ENCODE measurements at regions not wholly inside any gene's neighbourhood (a gene's known extent, or its start where the extent isn't known, plus 50 kb on each side); places are given as distances from the start of the nearest gene placed in this dataset.
A peak's percentile ranks its signal among the peaks of the same experiment; 100 is the strongest.

DNA sequence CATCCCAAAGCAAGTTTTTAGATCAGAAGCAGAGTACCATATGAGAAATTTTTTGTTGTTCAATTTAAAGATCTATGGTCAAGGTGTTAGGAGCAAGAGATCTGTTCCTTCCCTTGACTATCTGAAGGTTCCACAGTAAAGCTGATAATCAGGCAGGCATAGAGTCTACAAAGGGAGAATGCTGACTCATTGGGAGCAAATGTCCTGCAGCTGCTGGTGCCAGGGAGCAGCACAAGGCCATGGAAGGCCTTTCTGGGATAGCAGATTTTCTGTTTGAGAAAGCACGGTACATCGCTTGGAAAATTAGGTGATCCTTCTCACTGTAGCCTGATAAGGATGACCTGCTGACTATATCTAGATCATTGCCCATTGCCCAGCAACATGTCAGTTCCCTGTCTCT is 210.1 kb upstream of the C1orf87 start:
- ChIA-PET CTCF (no interaction called here), POLR2A (ENCODE audit: low non-redundant PET) (no interaction called here)
- Histone ChIP-seq H3K36me3 (ENCODE audit: insufficient read depth, low read length, poor library complexity, severe bottlenecking) (no peaks in the 10 kb centered on the region), H3K27ac (ENCODE audit: low read depth, low read length, poor library complexity, severe bottlenecking) (no peak overlapping the region), H3K27me3 (replicated peaks; ENCODE audit: insufficient read depth, low read depth, low read length, poor library complexity) (peaks cover 4% of the 10 kb centered on the region), H3K4me3 (ENCODE audit: low read depth, low read length, poor library complexity, severe bottlenecking) (no peak overlapping the region), H3K4me1 (ENCODE audit: insufficient read depth, low read length, poor library complexity, severe bottlenecking) (no peaks in the 10 kb centered on the region), H3K9me3 (ENCODE audit: low read depth, low read length, poor library complexity, severe bottlenecking) (no peaks in the 10 kb centered on the region)
- TF ChIP-seq, protein P1, sequence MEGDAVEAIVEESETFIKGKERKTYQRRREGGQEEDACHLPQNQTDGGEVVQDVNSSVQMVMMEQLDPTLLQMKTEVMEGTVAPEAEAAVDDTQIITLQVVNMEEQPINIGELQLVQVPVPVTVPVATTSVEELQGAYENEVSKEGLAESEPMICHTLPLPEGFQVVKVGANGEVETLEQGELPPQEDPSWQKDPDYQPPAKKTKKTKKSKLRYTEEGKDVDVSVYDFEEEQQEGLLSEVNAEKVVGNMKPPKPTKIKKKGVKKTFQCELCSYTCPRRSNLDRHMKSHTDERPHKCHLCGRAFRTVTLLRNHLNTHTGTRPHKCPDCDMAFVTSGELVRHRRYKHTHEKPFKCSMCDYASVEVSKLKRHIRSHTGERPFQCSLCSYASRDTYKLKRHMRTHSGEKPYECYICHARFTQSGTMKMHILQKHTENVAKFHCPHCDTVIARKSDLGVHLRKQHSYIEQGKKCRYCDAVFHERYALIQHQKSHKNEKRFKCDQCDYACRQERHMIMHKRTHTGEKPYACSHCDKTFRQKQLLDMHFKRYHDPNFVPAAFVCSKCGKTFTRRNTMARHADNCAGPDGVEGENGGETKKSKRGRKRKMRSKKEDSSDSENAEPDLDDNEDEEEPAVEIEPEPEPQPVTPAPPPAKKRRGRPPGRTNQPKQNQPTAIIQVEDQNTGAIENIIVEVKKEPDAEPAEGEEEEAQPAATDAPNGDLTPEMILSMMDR (conservative IDR thresholded peaks at IDR 0.05; ENCODE audit: low read depth, low read length) = no peak
- no peak for TF ChIP-seq EZH2 (IDR thresholded peaks at IDR 0.05; ENCODE audit: borderline replicate concordance, low read depth, low read length, poor library complexity, severe bottlenecking)
- intact Hi-C loops (cut with micrococcal nuclease; ENCODE audit: unreplicated experiment) = loop anchor here (5.0 kb wide), 3 partner anchors 484 to 759 kb away; no protein-coding TSS in a partner anchor
- DNase-seq (ENCODE audit: low spot score) = no peak
- no TSS peak for BruUV-seq (replicated peaks)

DNA sequence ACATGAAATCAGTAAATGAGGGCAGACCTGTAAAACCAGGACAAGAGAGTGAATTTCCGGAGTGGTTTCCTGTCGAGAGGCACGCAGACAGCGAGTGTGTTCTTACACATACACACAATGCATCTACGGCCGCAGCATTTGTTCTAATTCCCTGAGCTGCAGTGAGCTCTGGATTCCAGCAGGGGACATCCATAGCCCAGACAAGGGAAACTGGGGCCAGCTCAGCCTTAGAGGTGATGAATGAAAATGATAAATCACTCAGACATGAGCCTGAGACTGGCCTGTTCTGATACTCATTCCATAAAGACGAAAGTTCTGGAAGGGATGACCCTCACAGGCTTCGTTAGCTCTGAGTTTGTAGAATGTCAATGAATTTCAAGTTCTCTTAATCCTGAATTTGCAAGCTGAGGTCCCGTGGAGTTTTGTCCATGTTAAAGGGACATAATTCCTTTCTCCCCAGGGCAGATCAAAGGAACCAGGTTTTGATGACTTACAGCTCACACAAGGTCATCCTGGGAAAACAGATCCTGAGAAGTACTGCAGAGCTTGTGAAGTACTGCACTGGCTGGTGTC is 207.9 kb upstream of the C1orf87 start:
- POLR2A ChIA-PET (ENCODE audit: low non-redundant PET) = no interaction called here
- intact Hi-C loops (cut with micrococcal nuclease; ENCODE audit: unreplicated experiment) = loop anchor here (2.0 to 5.0 kb wide), 4 partner anchors 311 to 761 kb away; no protein-coding TSS in a partner anchor

DNA sequence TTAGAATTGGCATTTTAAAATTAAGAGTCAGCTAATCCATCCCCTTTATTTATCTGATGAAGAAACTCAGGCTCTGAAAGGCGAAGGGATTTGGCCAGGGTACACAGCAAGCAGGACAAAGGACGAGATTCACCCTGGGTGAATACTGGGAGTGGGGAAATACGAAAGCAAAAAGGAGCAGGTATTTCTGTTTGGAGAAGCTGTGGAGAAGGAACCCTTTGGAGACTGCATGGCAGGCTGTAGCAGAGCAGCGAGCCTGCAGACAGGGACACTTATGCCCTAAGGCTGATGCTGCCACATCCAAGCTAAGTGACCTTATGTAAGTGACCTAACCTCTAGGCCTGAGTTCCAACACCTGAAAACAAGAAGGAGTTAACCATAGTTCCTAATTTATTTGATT is 207.2 kb upstream of the C1orf87 start:
- Histone ChIP-seq H3K27me3 (replicated peaks; ENCODE audit: insufficient read depth, low read depth, low read length, poor library complexity) (no peaks in the 10 kb centered on the region), H3K4me3 (ENCODE audit: low read depth, low read length, poor library complexity, severe bottlenecking) (no peak overlapping the region), H3K4me1 (ENCODE audit: insufficient read depth, low read length, poor library complexity, severe bottlenecking) (no peaks in the 10 kb centered on the region), H3K36me3 (ENCODE audit: insufficient read depth, low read length, poor library complexity, severe bottlenecking) (no peaks in the 10 kb centered on the region), H3K27ac (ENCODE audit: low read depth, low read length, poor library complexity, severe bottlenecking) (no peak overlapping the region), H3K9me3 (ENCODE audit: low read depth, low read length, poor library complexity, severe bottlenecking) (no peaks in the 10 kb centered on the region)
- no peak for TF ChIP-seq EZH2 (IDR thresholded peaks at IDR 0.05; ENCODE audit: borderline replicate concordance, low read depth, low read length, poor library complexity, severe bottlenecking)
- TF ChIP-seq, protein P1 (conservative IDR thresholded peaks at IDR 0.05; ENCODE audit: low read depth, low read length) = no peak
- ChIA-PET CTCF (interaction anchor here (0.5 to 2.4 kb wide), 11 partner anchors 14 to 763 kb away, joined by 3 to 10 read pairs (median 4); no protein-coding TSS in a partner anchor), POLR2A (ENCODE audit: low non-redundant PET) (no interaction called here)
- DNase-seq (ENCODE audit: low spot score) = no peak
- intact Hi-C loops (cut with micrococcal nuclease; ENCODE audit: unreplicated experiment) = loop anchor here (2.0 to 5.0 kb wide), 4 partner anchors 310 to 761 kb away; no protein-coding TSS in a partner anchor
- BruUV-seq (replicated peaks) = no TSS peak

More for the DNA sequence above, 207.9 kb upstream of the C1orf87 start:
- Histone ChIP-seq H3K9me3 (ENCODE audit: low read depth, low read length, poor library complexity, severe bottlenecking) (no peaks in the 10 kb centered on the region), H3K27ac (ENCODE audit: low read depth, low read length, poor library complexity, severe bottlenecking) (no peak overlapping the region), H3K4me3 (ENCODE audit: low read depth, low read length, poor library complexity, severe bottlenecking) (no peak overlapping the region), H3K36me3 (ENCODE audit: insufficient read depth, low read length, poor library complexity, severe bottlenecking) (no peaks in the 10 kb centered on the region), H3K4me1 (ENCODE audit: insufficient read depth, low read length, poor library complexity, severe bottlenecking) (no peaks in the 10 kb centered on the region), H3K27me3 (replicated peaks; ENCODE audit: insufficient read depth, low read depth, low read length, poor library complexity) (no peaks in the 10 kb centered on the region)
- TF ChIP-seq, protein P1 (conservative IDR thresholded peaks at IDR 0.05; ENCODE audit: low read depth, low read length) = peak; percentile 95
- TF ChIP-seq EZH2 (IDR thresholded peaks at IDR 0.05; ENCODE audit: borderline replicate concordance, low read depth, low read length, poor library complexity, severe bottlenecking) = no peak
- DNase-seq (ENCODE audit: low spot score) = peak; percentile 90
- CTCF ChIA-PET = interaction anchor here (0.5 to 2.4 kb wide), 11 partner anchors 14 to 762 kb away, joined by 3 to 10 read pairs (median 4); no protein-coding TSS in a partner anchor
- no TSS peak for BruUV-seq (replicated peaks)

All from A673 (cell line).